BE2C (cell line): ENCODE measurements at regions not wholly inside any gene's neighbourhood (a gene's known extent, or its start where the extent isn't known, plus 50 kb on each side); places are given as distances from the start of the nearest gene placed in this dataset.
"Not testable (repeated sequence)": the region's sequence is repeated elsewhere in the genome, so short reads cannot be mapped to it uniquely, and the experiment has no call there.

Experiments used
- DNase-seq: peaks from one replicate; pipeline ENCODE4 v3.0.0-alpha.2; 2020
- H3K27me3 ChIP-seq: fragments of 250-450 bp; sonication (Bioruptor Pico); 2 replicates; pipeline ENCODE4 v1.5.1; 2020; ENCODE audit warnings: mild to moderate bottlenecking
- H3K36me3 ChIP-seq: fragments of 250-450 bp; sonication (Bioruptor Pico); 2 replicates; pipeline ENCODE4 v1.5.1; 2020; ENCODE audit warnings: mild to moderate bottlenecking
- H3K4me1 ChIP-seq: fragments of 250-450 bp; sonication (Bioruptor Pico); 2 replicates; pipeline ENCODE4 v1.5.1; 2020
- H3K4me3 ChIP-seq: 2 replicates; pipeline ENCODE4 v1.5.1; 2011; ENCODE audit warnings: low read depth, low read length
- H3K9me3 ChIP-seq: fragments of 250-450 bp; sonication (Bioruptor Pico); 2 replicates; pipeline ENCODE4 v1.5.1; 2020
- TF ChIP-seq, protein P1 (sequence below): IDR thresholded peaks from 2 replicates; pipeline ENCODE4 v1.5.1; 2012; ENCODE audit warnings: mild to moderate bottlenecking, low read depth, low read length

GRCh38 chr5:106028314-106028713, 1642.4 kb downstream of the EFNA5 start:
- H3K4me1 ChIP-seq, result no peaks in the 10 kb centered on the region
- H3K4me3 ChIP-seq, result no peak overlapping the region
- TF ChIP-seq, protein P1, sequence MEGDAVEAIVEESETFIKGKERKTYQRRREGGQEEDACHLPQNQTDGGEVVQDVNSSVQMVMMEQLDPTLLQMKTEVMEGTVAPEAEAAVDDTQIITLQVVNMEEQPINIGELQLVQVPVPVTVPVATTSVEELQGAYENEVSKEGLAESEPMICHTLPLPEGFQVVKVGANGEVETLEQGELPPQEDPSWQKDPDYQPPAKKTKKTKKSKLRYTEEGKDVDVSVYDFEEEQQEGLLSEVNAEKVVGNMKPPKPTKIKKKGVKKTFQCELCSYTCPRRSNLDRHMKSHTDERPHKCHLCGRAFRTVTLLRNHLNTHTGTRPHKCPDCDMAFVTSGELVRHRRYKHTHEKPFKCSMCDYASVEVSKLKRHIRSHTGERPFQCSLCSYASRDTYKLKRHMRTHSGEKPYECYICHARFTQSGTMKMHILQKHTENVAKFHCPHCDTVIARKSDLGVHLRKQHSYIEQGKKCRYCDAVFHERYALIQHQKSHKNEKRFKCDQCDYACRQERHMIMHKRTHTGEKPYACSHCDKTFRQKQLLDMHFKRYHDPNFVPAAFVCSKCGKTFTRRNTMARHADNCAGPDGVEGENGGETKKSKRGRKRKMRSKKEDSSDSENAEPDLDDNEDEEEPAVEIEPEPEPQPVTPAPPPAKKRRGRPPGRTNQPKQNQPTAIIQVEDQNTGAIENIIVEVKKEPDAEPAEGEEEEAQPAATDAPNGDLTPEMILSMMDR, result no peak
- no peaks in the 10 kb centered on the region for H3K9me3 ChIP-seq
- no peak for DNase-seq
- H3K27me3 ChIP-seq, result no peaks in the 10 kb centered on the region
- no peaks in the 10 kb centered on the region for H3K36me3 ChIP-seq

DNA sequence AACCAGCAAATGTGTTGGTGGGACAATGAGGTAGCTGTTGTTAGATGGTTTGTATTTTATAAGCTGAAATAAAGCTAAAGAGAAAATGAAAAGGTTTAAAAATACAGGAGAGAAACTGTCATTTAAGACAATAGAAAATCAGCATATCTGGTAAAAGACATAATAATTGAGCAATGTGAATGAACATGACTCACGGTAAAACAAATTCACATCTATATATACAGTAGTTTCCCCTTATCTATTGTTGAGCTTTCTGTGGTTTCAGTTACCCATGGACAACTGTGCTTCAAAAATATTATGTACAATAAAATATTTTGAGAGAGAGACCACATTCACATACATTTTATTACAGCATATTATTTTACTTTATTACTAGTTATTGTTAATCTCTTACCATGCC, 1649.8 kb downstream of the EFNA5 start:
- H3K36me3 ChIP-seq, result no peaks in the 10 kb centered on the region
- H3K4me3 ChIP-seq, result no peak overlapping the region
- TF ChIP-seq, protein P1, result no peak
- no peak for DNase-seq
- H3K27me3 ChIP-seq, result no peaks in the 10 kb centered on the region
- H3K4me1 ChIP-seq, result peaks cover 9% of the 10 kb centered on the region
- H3K9me3 ChIP-seq, result no peaks in the 10 kb centered on the region

- TF ChIP-seq, protein P1, result no peak
- DNase-seq, result no peak
- Histone ChIP-seq H3K9me3 (no peaks in the 10 kb centered on the region), H3K4me3 (no peak overlapping the region), H3K36me3 (no peaks in the 10 kb centered on the region), H3K27me3 (no peaks in the 10 kb centered on the region), H3K4me1 (peaks cover 9% of the 10 kb centered on the region)
Observed at GRCh38 chr5:106019261-106019660, 1651.5 kb downstream of the EFNA5 start.

- DNase-seq, result no peak
- H3K4me1 ChIP-seq, result peaks cover 9% of the 10 kb centered on the region
- H3K4me3 ChIP-seq, result no peak overlapping the region
- H3K27me3 ChIP-seq, result no peaks in the 10 kb centered on the region
- TF ChIP-seq, protein P1, result no peak
- no peaks in the 10 kb centered on the region for H3K9me3 ChIP-seq
- no peaks in the 10 kb centered on the region for H3K36me3 ChIP-seq
Observed at GRCh38 chr5:106017243-106017857, 1653.4 kb downstream of the EFNA5 start.

DNA sequence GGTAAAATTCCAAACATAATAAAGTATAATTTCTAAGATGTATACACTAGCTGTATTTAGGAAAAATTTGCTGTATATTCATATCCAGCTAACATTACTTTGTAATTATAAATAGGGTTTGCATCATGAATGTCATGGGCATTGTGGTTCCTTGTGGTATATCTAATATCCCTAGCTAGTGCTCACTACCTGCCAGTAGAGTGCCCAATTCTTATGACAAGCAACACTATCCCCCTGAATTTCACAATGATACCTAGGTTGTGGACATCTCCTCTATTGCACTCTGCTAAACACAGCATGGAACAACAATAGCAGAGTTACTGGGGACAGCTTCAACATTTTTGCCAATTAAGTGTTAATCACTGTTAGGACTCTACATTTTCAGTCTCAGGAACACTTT, 1656.5 kb downstream of the EFNA5 start:
- no peaks in the 10 kb centered on the region for H3K36me3 ChIP-seq
- TF ChIP-seq, protein P1, result no peak
- no peak overlapping the region for H3K4me3 ChIP-seq
- DNase-seq, result no peak
- peaks cover 9% of the 10 kb centered on the region for H3K4me1 ChIP-seq
- H3K9me3 ChIP-seq, result no peaks in the 10 kb centered on the region
- H3K27me3 ChIP-seq, result no peaks in the 10 kb centered on the region

GRCh38 chr5:106006242-106006641, 1664.5 kb downstream of the EFNA5 start:
- H3K4me3 ChIP-seq, result no peak overlapping the region
- no peaks in the 10 kb centered on the region for H3K36me3 ChIP-seq
- TF ChIP-seq, protein P1, result no peak
- no peaks in the 10 kb centered on the region for H3K27me3 ChIP-seq
- H3K9me3 ChIP-seq, result no peaks in the 10 kb centered on the region
- H3K4me1 ChIP-seq, result no peaks in the 10 kb centered on the region
- DNase-seq, result no peak

DNA sequence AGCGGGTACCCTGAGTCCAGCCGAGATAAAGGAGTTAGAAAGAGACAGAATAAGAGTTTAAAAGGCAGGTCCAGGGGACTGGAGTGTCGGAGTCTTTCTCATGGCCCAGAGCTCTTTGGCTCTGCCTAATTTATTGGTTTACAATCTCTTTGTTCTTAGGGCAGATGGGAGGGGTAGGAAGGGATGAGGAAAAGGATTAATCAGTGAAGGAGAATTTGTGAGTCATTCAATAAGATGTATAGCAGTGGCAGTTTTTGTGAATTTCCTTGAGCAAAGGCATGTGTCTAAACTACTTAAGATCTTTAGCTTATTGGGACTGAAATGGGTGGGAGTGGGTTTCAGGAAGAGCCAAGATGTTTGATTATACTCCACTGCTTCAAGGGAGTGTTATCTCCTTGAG, 1671.7 kb downstream of the EFNA5 start:
- not testable (repeated sequence) for DNase-seq, H3K36me3 ChIP-seq, H3K9me3 ChIP-seq, H3K4me1 ChIP-seq, H3K4me3 ChIP-seq, H3K27me3 ChIP-seq
